Right renal cortex interstitium (tissue), 3 donors: ENCODE measurements at regions not wholly inside any gene's neighbourhood (a gene's known extent, or its start where the extent isn't known, plus 50 kb on each side); places are given as distances from the start of the nearest gene placed in this dataset.
"Not testable (repeated sequence)": the region's sequence is repeated elsewhere in the genome, so short reads cannot be mapped to it uniquely, and the experiment has no call there.

Experiments used
- DNase-seq, 3 donors: peaks; one replicate each; pipeline ENCODE4 v3.0.0-alpha.2; 2013; ENCODE audit warnings: low read depth in 3 of 3, low spot score in 2 of 3

DNA sequence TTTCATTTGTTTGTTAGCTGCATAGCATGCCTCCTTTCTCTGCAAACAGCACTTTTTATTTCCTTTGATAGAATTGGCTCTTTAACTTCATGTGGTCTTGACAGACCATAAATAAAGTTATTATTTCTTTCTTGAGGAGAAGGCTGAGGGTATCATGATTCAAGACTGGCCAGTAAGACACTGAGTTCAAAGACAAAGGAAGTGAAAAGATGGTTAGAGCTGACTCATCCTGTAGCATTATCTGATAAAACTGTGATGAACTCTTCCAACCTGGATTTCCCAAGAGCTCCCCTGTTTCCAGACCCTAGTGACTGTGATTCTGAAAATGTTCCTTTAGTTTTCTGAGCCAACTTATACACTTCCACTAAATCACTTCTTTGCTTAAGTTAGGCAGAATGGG lies 179.3 kb upstream of the FAT3 start:
- DNase-seq, result no peak

DNA sequence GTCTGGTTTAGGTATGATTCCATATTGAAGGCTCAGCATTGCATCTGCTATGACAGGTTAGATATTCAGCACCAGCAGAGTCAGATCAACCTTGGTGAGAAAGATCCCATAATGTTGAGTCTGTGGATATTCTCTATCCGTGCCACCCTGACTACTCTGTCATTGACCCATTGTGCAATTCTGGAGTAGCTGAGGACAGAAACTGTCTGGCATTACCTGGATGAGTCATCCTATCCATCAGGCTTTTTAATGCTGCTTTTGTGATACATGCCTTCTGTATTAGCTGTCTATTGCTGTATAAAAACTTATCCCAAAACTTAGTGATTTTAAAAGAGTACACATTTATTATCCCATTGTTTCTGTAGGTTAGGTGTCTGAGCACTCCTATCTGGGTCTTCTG lies 189.1 kb upstream of the FAT3 start:
- DNase-seq, result no peak

DNA sequence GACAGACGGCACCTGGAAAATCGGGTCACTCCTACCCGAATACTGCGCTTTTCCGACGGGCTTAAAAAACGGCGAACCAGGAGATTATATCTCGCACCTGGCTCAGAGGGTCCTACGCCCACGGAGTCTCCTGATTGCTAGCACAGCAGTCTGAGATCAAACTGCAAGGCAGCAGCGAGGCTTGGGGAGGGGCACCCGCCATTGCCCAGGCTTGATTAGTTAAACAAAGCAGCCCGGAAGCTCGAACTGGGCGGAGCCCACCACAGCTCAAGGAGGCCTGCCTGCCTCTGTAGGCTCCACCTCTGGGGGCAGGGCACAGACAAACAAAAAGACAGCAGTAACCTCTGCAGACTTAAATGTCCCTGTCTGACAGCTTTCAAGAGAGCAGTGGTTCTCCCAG lies 197.5 kb upstream of the FAT3 start:
- DNase-seq, result not testable (repeated sequence)

DNA sequence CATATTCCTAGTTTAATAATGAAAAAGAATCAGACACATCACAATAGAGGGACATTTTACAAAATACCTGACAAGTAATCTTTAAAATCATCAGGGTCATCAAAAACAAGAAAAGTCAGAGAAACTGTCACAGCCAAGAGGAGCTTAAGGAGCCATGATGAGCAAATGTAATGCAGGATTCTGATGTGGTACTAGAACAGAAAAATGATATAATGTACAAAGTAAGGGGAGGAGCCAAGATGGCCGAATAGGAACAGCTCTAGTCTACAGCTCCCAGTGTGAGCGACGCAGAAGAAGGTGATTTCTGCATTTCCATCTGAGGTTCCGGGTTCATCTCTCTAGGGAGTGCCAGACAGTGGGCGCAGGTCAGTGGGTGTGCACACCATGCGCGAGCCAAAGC lies 198.0 kb upstream of the FAT3 start:
- no peak for DNase-seq

DNA sequence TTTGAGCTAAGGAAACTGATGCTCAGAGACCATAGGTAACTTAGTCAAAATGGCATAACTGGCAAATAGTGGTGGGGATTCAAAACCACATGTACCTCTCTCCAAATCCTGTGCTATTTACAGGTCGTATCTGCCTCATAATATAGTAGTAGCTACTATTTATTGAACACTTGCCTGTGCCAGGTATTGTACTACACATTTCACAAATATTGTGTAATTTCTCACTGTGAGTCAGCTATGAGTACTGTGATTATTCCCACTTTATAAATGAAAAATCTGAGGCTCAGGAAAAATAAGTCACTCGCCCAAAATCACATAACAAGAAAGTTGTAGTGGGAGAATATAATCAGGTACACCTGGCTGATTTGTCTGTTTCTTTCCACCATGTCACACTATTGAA lies 199.8 kb upstream of the FAT3 start:
- no peak for DNase-seq

DNA sequence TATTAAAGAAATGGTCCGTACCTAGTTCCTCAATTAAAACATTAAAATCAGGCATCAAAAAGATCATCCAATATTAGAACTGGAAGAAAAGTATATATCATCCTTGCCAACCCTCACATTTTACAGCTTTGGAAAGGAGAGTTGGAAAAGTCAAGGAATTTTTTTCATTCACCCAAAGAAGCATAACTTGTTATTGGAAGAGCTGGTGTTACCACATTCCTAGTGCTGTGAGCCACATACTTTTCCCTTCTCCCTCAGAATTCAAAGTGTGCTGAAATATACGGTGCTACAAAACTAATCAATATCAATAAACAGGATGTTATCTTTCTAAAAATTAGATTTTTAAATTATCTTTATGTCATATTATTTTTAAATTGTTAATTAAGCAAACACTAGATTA lies 202.1 kb upstream of the FAT3 start:
- DNase-seq, result no peak

DNA sequence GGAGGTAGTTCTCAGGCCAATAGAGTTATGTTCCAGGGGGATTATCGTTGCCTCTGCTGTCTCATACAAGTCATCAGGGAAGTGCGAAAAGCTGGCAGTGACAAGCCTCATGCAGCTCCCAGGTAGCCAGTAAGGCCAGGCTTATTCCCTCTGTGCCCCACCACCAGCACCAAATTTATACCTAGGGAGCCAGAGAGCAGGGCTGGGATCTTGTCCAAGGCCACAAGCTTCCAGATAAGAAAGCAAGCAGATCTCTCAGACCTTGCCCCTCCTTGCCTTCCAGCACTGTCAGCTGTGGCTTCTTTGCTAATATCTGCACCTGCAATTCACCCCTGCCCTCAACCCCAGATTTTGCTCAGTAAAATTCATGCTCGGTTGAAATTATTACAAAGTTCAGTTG lies 206.3 kb upstream of the FAT3 start:
- no peak for DNase-seq

GRCh38 chr11:92008249-92008648 lies 216.4 kb upstream of the FAT3 start:
- DNase-seq, result no peak

DNA sequence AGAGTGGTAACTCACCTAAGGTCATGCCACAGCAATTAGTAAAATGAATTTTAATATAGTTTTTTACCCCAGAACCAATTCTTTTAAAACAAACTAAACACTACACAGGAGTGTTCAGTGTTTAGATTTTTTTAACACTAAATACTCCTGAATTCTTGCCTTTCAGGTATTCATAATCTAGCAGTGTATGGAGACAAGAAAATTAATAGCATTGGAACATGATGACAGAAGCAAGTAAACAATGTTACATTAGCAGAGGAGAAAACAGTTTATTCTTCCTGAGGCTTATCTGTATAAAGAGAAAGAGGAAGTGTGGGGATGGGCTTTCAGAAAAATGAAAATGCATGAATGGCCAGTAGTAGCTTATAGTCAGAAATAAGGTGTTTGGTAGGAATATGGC lies 222.1 kb upstream of the FAT3 start:
- DNase-seq, result no peak

DNA sequence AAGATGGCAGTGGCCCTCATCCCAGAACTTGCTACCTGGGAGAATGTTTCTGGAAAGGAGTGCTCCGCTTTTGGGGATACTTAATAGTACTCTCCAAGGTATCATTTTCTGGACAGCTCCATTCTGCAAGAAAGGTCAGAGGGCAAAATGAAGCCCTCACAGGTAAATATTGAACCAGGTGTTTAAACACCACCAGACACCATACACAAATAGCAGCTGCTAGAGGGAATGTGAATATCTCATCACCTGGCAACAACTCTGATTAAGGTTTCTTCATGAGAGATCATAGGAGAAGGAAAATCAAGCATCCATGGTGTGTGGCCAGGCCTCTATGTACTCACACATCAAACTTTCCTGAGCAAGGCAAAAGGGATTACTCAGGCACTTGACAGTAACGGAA lies 226.1 kb upstream of the FAT3 start:
- no peak for DNase-seq

DNA sequence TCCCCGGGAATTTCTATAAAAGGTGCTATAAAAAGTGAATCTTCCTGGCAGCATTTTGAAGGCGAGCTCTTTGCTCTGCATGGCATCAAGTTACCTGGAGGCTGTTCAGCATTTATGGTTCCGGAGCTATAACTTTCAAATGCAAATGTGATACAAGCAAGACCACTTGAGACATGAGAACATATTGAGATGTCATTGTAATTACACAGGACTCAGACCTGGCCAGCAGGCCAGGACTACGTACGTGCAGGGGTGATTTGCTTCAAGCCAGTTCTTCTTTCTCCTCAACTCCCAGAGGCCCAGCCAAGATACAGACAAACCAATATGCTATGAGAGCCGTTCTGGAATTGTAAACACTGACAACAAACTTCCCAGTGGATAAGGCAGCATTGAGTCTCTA lies 227.4 kb upstream of the FAT3 start:
- DNase-seq, result no peak

DNA sequence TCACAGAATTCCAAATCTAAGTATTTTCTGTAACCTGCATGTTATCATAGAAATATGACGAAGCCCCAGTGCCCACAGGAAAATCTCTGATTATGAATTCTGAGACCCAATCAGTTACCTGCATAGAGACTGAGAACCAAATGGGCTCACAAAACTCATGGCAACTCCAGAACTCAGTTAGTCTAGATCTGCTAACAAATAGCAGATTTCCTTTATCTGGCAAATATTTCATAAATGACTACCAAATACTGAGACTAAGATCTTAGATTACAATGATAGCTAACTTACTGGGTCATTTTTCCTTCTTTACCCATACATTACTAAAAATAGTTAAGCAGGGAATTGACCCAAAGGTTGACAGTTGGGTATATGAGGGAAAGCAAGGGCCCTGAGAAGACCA lies 228.1 kb upstream of the FAT3 start:
- no peak for DNase-seq

DNA sequence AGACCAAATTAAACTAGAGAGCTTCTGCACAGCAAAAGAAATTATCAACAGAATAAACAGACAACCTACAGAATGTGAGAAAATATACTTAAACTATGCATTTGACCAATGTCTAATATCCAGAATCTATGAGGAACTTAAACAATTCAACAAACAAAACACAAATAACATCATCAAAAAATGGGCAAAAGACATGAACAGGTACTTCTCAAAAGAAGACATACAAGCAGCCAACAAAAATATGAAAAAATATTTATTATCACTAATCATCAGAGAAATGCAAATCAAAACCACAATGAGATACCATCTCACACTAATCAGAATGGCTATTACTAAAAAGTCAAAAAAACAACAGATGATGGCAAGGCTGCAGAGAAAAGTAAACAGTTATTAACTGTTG lies 236.2 kb upstream of the FAT3 start:
- not testable (repeated sequence) for DNase-seq

DNA sequence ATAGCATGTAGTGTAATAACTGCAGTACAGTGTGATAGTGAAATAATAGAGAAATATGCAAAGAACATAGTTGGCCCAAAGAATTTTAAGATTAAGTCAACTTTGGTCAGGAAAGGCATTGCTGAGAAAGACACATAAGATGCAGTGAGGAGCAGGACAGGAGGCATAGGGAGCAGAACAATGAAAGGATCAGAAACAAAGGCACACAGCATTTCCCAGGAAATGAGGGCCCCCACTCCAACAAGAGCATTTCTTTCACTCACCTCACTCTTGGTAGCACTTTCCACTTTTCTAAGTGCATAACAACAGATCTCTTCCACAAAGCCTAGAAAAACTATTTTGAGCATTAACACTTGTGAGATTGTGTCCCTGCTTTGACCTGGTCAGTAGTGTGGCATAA lies 238.4 kb upstream of the FAT3 start:
- no peak for DNase-seq

- no peak for DNase-seq
Observed at GRCh38 chr11:91984033-91984584, 240.5 kb upstream of the FAT3 start.

- no peak for DNase-seq
Observed at GRCh38 chr11:91981995-91982394, 242.6 kb upstream of the FAT3 start.

DNA sequence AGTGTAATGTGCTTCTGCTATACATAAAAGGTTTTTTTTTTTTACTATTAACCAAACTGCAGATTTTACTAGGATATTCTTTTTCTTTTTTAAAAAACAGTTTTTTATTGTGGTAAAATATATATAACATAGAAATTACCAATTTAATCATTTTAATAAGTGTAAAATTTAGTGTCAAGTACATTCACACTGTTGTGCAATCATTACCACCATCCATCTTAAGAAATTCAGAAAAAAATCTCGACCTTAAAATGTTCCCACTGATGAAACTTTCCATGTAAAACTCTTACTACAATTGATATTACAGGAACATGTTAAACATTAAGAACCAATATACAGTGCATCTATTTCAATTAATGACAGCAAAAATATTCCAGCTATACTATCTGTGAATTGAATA lies 244.8 kb upstream of the FAT3 start:
- no peak for DNase-seq

DNA sequence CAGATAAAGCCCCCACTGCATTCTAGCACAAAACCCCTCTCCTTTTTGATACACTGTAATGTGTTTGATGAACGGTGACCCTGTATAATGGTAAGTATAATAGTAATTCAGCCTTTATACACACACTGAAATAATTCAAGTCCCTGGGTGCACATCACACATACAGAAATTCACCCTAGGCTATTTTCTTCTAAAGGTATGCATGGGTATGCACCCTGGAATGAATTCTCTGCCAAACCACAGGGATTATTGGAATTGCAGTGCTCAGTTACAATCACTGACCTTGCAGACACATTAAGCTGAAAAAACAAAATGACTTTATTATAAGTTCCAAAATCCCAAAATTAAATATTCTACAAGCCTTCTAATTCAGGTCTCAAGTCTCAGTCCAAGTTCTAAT lies 245.9 kb upstream of the FAT3 start:
- no peak for DNase-seq

DNA sequence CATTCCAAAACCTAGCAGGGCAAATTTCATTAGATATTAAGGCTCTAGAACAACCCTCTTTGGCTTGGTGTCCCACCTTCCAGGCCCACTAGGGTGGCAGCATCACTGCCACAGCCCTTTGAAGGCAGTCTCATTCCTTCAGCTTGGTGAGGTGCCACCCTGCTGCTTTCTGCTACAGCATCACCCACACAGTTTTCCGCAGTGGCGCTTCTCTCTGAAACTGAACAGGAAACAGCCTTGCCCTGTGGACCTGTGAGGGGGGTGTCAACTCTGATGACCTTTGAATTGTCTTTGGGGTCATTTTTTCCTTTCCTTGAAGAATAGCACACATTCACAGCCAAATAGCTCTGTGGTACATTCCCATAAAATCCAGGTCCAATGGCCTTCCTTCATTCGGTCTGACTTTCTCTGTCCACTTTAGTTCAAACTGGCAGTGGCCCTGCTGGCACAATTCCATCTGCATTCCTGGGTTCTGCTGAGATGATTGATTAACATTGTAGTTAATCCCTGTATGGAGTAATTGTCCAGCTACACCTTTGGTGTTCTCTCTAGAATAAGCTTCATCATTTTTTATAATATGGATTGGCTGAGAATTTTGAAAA lies 251.9 kb upstream of the FAT3 start:
- no peak for DNase-seq

DNA sequence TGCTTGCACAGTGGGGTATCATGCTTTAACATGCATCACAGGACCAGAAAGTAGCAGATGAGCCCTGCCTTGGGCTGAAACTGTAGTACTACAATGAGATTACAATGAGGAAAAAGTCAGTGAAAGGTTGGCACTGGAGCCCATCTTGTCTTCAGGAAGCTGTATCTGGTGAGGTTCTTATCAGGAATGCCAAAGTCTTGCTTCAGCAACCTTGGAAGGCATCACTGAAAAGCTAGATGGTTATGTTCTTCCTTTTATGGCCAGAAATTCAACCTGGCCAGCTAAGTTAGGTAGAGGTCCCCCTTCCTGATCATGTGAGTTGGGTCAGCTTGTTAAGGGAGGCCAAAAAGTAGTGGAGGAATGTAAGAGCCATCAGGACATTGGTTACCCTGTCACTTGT lies 254.0 kb upstream of the FAT3 start:
- no peak for DNase-seq

- no peak for DNase-seq
Observed at GRCh38 chr11:91969486-91969885, 255.1 kb upstream of the FAT3 start.

DNA sequence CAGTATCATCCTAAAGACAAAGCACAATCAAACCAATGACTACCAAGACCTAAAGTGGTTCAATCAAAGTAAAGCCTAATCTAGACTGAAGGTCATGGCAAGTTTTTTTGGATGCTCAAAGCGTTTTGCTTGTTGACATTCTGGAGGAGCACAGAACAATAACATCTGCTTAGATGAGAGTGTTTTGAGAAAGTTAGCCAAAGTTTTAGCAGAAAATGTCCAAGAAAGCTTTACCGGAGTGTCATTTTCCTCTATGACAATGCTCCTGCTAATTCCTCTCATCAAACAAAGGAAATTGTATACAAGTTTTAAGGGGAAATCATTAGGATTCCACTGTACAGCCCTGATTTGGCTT lies 256.9 kb upstream of the FAT3 start:
- DNase-seq, result peak in 1 of 3 donors; percentile 10

GRCh38 chr11:91967026-91967690 lies 257.5 kb upstream of the FAT3 start:
- peak in 1 of 3 donors; percentile 2 for DNase-seq
